Ramos (cell line): ENCODE measurements at regions not wholly inside any gene's neighbourhood (a gene's known extent, or its start where the extent isn't known, plus 50 kb on each side); places are given as distances from the start of the nearest gene placed in this dataset.
"Not testable (repeated sequence)": the region's sequence is repeated elsewhere in the genome, so short reads cannot be mapped to it uniquely, and the experiment has no call there.

ENCODE experiments used
- in situ Hi-C: fragments of 300-500 bp; cut with MboI; formaldehyde crosslinking; loops from one replicate; pipeline ENCODE4 v1.14.3; 2022; ENCODE audit warnings: low sequenced_read_pairs; ENCODE audit not compliant: unreplicated experiment

- in situ Hi-C loops = no loop called here
Observed at GRCh38 chrX:130467936-130468335, 66.1 kb downstream of the RBMX2 start.

- in situ Hi-C loops = no loop called here
Observed at GRCh38 chrX:130468395-130468923, 66.7 kb downstream of the RBMX2 start.

- in situ Hi-C loops = no loop called here
Observed at GRCh38 chrX:130482871-130483270, 81.1 kb downstream of the RBMX2 start.

GRCh38 chrX:130485870-130486269 lies 84.1 kb downstream of the RBMX2 start:
- in situ Hi-C loops = no loop called here

GRCh38 chrX:130495502-130495901 lies 93.7 kb downstream of the RBMX2 start:
- in situ Hi-C loops = not testable (repeated sequence)

- in situ Hi-C loops = no loop called here
Observed at GRCh38 chrX:130497531-130497930, 95.7 kb downstream of the RBMX2 start.

GRCh38 chrX:130498653-130499274 lies 97.0 kb downstream of the RBMX2 start:
- in situ Hi-C loops = no loop called here

- in situ Hi-C loops = no loop called here
Observed at GRCh38 chrX:130502016-130502570, 100.3 kb downstream of the RBMX2 start.

- in situ Hi-C loops = no loop called here
Observed at GRCh38 chrX:130504019-130504418, 102.2 kb downstream of the RBMX2 start.

GRCh38 chrX:130507015-130507414 lies 105.2 kb downstream of the RBMX2 start:
- in situ Hi-C loops = no loop called here

- in situ Hi-C loops = not testable (repeated sequence)
Observed at GRCh38 chrX:130512534-130512933, 110.7 kb downstream of the RBMX2 start.

GRCh38 chrX:130516123-130516522 lies 114.3 kb downstream of the RBMX2 start:
- in situ Hi-C loops = no loop called here

GRCh38 chrX:130523460-130524394 lies 121.9 kb downstream of the RBMX2 start:
- in situ Hi-C loops = no loop called here

- in situ Hi-C loops = no loop called here
Observed at GRCh38 chrX:130524476-130525194, 122.8 kb downstream of the RBMX2 start.

- in situ Hi-C loops = no loop called here
Observed at GRCh38 chrX:130529531-130529930, 127.7 kb downstream of the RBMX2 start.

GRCh38 chrX:130531066-130531465 lies 129.3 kb downstream of the RBMX2 start:
- in situ Hi-C loops = no loop called here

- in situ Hi-C loops = loop anchor here (10.0 kb wide), 1 partner anchor 375 kb away; no protein-coding TSS in a partner anchor
Observed at GRCh38 chrX:130539721-130540321, 138.0 kb downstream of the RBMX2 start.

- in situ Hi-C loops = loop anchor here (10.0 kb wide), 1 partner anchor 371 kb away; no protein-coding TSS in a partner anchor
Observed at GRCh38 chrX:130543603-130544325, 142.0 kb downstream of the RBMX2 start.

- in situ Hi-C loops = loop anchor here (10.0 kb wide), 1 partner anchor 369 kb away; no protein-coding TSS in a partner anchor
Observed at GRCh38 chrX:130545796-130546195, 144.0 kb downstream of the RBMX2 start.
